Thoracic aorta (tissue), 2 donors: ENCODE measurements at regions not wholly inside any gene's neighbourhood (a gene's known extent, or its start where the extent isn't known, plus 50 kb on each side); places are given as distances from the start of the nearest gene placed in this dataset.

ENCODE experiments used
- ATAC-seq: fragments of 150-250 bp; one replicate; pipeline ENCODE4 v1.8.0; 2017; ENCODE audit warnings: low read depth; ENCODE audit not compliant: insufficient number of reproducible peaks, low FRiP score
- DNase-seq: peaks from one replicate; pipeline ENCODE4 v3.0.0-alpha.2; 2020; ENCODE audit warnings: low spot score
- H3K27ac ChIP-seq, 2 donors: fragments of 200-600 bp; sonication (generic); 1 replicate in 1 of 2; 2 replicates in 1 of 2; pipeline ENCODE4 v1.5.1; 2016; ENCODE audit warnings: mild to moderate bottlenecking in 2 of 2, moderate library complexity in 2 of 2
- H3K27me3 ChIP-seq: fragments of 200-600 bp; sonication (generic); replicated peaks from 2 replicates; pipeline ENCODE4 v1.6.0; 2016; ENCODE audit warnings: mild to moderate bottlenecking; ENCODE audit not compliant: insufficient read depth
- H3K36me3 ChIP-seq: fragments of 200-600 bp; sonication (generic); one replicate; pipeline ENCODE4 v1.5.1; 2016
- H3K4me1 ChIP-seq, 2 donors: fragments of 200-600 bp; sonication (generic); 1 replicate in 1 of 2; 2 replicates in 1 of 2; pipeline versions ENCODE4 v1.5.1 to v1.6.0; 2016; ENCODE audit warnings: low read depth in 2 of 2, mild to moderate bottlenecking in 1 of 2; ENCODE audit not compliant: control insufficient read depth in 1 of 2
- H3K4me3 ChIP-seq: fragments of 200-600 bp; sonication (generic); 2 replicates; pipeline ENCODE4 v1.5.1; 2016; ENCODE audit warnings: mild to moderate bottlenecking
- H3K9me3 ChIP-seq: fragments of 200-600 bp; sonication (generic); 2 replicates; pipeline ENCODE4 v1.5.1; 2016
- CTCF ChIP-seq: fragments of 200-600 bp; sonication (generic); IDR thresholded peaks from one replicate; pipeline ENCODE4 v1.5.1; 2019; ENCODE audit warnings: antibody characterized with exemption

DNA sequence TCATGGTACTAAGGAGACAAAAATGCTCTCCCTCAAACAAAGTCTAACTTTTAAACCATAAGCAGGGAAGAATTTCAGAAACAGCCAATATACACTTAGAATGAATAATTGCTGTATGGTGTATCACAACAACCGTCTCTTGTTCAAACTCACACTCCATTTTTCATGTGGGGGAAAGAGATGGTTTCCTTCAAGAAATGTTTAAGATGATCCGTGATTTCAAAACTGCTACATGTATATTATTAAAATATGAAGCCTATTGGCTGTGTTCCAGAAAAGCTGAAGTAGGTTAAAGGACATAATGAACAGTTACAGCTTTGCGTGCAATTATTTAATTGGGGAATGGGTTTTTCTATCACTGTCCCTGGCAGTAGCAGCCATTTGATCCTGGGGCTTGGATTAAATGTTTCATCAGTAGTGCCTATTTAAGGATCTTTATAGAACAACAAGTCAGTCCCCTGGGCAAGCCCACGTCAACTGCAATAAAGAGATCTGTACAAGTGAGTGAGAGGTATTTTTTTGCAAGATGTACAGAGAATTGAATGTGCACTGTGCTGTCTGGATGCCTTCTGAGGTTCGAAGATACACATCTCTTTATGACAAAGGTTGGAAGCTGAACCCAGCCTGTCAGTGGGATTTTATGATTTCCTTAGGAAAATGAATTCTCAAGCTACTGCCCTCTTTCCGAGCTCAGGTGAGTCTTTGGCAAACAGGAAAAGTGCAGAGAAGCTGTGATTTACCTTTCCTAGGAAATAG lies 337.2 kb upstream of the RARB start:
- no peak overlapping the region for H3K4me3 ChIP-seq
- no peaks in the 10 kb centered on the region for H3K27me3 ChIP-seq
- no peak overlapping the region for H3K27ac ChIP-seq

GRCh38 chr3:25091934-25092333 lies 336.1 kb upstream of the RARB start:
- Histone ChIP-seq H3K9me3 (no peaks in the 10 kb centered on the region), H3K36me3 (no peaks in the 10 kb centered on the region), H3K4me1 (peaks cover 0 to 20% of the 10 kb centered on the region in 2 donors), H3K4me3 (no peak overlapping the region), H3K27me3 (no peaks in the 10 kb centered on the region), H3K27ac (no peak overlapping the region)
- ATAC-seq (no peak), DNase-seq (no peak)
- TF ChIP-seq CTCF: no peak

More for the DNA sequence above, 337.2 kb upstream of the RARB start:
- no peak for DNase-seq
- Histone ChIP-seq H3K36me3 (no peaks in the 10 kb centered on the region), H3K4me1 (peaks cover 0 to 20% of the 10 kb centered on the region in 2 donors), H3K9me3 (no peaks in the 10 kb centered on the region)
- no peak for ATAC-seq
- TF ChIP-seq CTCF: no peak

GRCh38 chr3:25094932-25095685 lies 333.0 kb upstream of the RARB start:
- peaks cover 0 to 9% of the 10 kb centered on the region in 2 donors for H3K4me1 ChIP-seq
- no peaks in the 10 kb centered on the region for H3K36me3 ChIP-seq
- no peaks in the 10 kb centered on the region for H3K9me3 ChIP-seq
- peak; percentile 16 for TF ChIP-seq CTCF
- H3K4me3 ChIP-seq: no peak overlapping the region
- H3K27ac ChIP-seq: no peak overlapping the region
- DNase-seq (no peak), ATAC-seq (no peak)
- no peaks in the 10 kb centered on the region for H3K27me3 ChIP-seq

DNA sequence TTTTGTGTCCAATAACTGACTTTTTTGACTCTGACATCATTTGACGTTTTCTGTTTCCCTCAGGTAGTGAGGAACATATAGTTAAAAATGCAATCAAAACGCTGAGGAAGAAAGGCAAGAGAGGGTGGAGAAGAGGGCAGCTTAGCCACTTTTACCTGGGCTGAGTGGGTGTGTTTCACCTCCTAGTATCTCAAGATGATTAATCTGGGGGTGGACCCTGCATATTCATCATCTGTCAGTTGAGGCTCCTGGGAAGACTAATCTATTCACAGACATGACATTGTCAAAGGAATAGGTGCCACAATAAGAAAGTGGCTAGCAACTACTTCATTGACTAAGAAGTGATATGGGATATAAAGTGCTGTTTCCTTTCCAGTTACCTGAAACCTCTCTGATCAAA lies 331.5 kb upstream of the RARB start:
- ATAC-seq: no peak
- DNase-seq: no peak
- no peak overlapping the region for H3K27ac ChIP-seq
- H3K9me3 ChIP-seq: no peaks in the 10 kb centered on the region
- no peaks in the 10 kb centered on the region for H3K36me3 ChIP-seq
- TF ChIP-seq CTCF: no peak
- no peaks in the 10 kb centered on the region for H3K4me1 ChIP-seq
- H3K27me3 ChIP-seq: no peaks in the 10 kb centered on the region
- H3K4me3 ChIP-seq: no peak overlapping the region

- no peaks in the 10 kb centered on the region for H3K27me3 ChIP-seq
- no peak overlapping the region for H3K27ac ChIP-seq
- no peaks in the 10 kb centered on the region for H3K4me1 ChIP-seq
- H3K4me3 ChIP-seq: no peak overlapping the region
- ATAC-seq: no peak
- DNase-seq: no peak
- H3K9me3 ChIP-seq: no peaks in the 10 kb centered on the region
- no peak for TF ChIP-seq CTCF
- H3K36me3 ChIP-seq: no peaks in the 10 kb centered on the region
Observed at GRCh38 chr3:25097023-25097422, 331.0 kb upstream of the RARB start.
